IMR-90 (cell line): ENCODE measurements at regions not wholly inside any gene's neighbourhood (a gene's known extent, or its start where the extent isn't known, plus 50 kb on each side); places are given as distances from the start of the nearest gene placed in this dataset.

Experiments
- ATAC-seq: fragments of 200-7000 bp; cut with Tn5 transposase; 2 replicates; pipeline ENCODE4 v1.9.1; 2020; ENCODE audit warnings: low read depth, mild to moderate bottlenecking, moderate library complexity
- BruUV-seq: library from RNA; stranded (reverse); fragments of 400-500 nt; replicated peaks from 2 replicates; lab custom pipeline; 2021; lab: Mats Ljungman, UMichigan
- CTCF ChIA-PET: fragments of 300-600 bp; formaldehyde crosslinking; extraction: SDS; loops from one replicate; lab custom pipeline; 2021; ENCODE audit warnings: antibody characterized with exemption; lab: Yijun Ruan, JAX
- POLR2A ChIA-PET: fragments of 300-600 bp; sonication (Branson Sonifier 250); formaldehyde crosslinking; loops from one replicate; lab custom pipeline; 2022; ENCODE audit warnings: antibody characterized with exemption; ENCODE audit not compliant: unreplicated experiment; lab: Charles Lee
- DNase-seq: peaks from one replicate; pipeline ENCODE4 v3.0.0; 2013
- H2AFZ ChIP-seq: replicated peaks from 2 replicates; pipeline ENCODE3; 2013; ENCODE audit warnings: low read length, mild to moderate bottlenecking; ENCODE audit not compliant: poor library complexity
- H2AK5ac ChIP-seq: 2 replicates; pipeline ENCODE4 v1.6.1; 2013; ENCODE audit warnings: low read depth, low read length, inconsistent platforms
- H2AK9ac ChIP-seq: replicated peaks from 2 replicates; pipeline ENCODE3; 2013; ENCODE audit warnings: mild to moderate bottlenecking, low read depth, low read length, moderate library complexity; ENCODE audit not compliant: poor library complexity
- H2BK120ac ChIP-seq: 2 replicates; pipeline ENCODE4 v1.6.1; 2013; ENCODE audit warnings: low read depth, low read length, inconsistent platforms
- H2BK15ac ChIP-seq: 3 replicates; pipeline ENCODE4 v1.6.1; 2013; ENCODE audit warnings: low read depth, low read length, inconsistent platforms
- H2BK20ac ChIP-seq: 2 replicates; pipeline ENCODE4 v1.6.1; 2013; ENCODE audit warnings: low read depth, mild to moderate bottlenecking, inconsistent platforms, low read length, moderate library complexity
- H2BK5ac ChIP-seq: 2 replicates; pipeline ENCODE4 v1.6.1; 2013; ENCODE audit warnings: mild to moderate bottlenecking, low read depth, low read length, inconsistent platforms; ENCODE audit not compliant: poor library complexity, severe bottlenecking
- H3K14ac ChIP-seq: replicated peaks from 2 replicates; pipeline ENCODE4 v1.6.1; 2013; ENCODE audit warnings: low read depth, low read length, inconsistent platforms
- H3K18ac ChIP-seq: 2 replicates; pipeline ENCODE4 v1.6.1; 2013; ENCODE audit warnings: low read depth, low read length, control low read depth
- H3K23ac ChIP-seq: 2 replicates; pipeline ENCODE4 v1.6.1; 2013; ENCODE audit warnings: low read depth, low read length, inconsistent platforms
- H3K27ac ChIP-seq: 2 replicates; pipeline ENCODE4 v1.5.1; 2013; ENCODE audit warnings: mild to moderate bottlenecking, control low read depth, low read length; ENCODE audit not compliant: insufficient read depth
- H3K27me3 ChIP-seq: 2 replicates; pipeline ENCODE4 v1.6.1; 2013; ENCODE audit warnings: low read length; ENCODE audit not compliant: control insufficient read depth, insufficient read depth
- H3K36me3 ChIP-seq: 2 replicates; pipeline ENCODE4 v1.6.1; 2013; ENCODE audit warnings: low read length, mixed read lengths; ENCODE audit not compliant: control insufficient read depth, insufficient read depth
- H3K4ac ChIP-seq: 2 replicates; pipeline ENCODE4 v1.6.1; 2013; ENCODE audit warnings: low read depth, low read length, inconsistent platforms
- H3K4me1 ChIP-seq: 2 replicates; pipeline ENCODE4 v1.6.1; 2013; ENCODE audit warnings: low read length, mixed read lengths; ENCODE audit not compliant: control insufficient read depth, insufficient read depth
- H3K4me2 ChIP-seq: 2 replicates; pipeline ENCODE4 v1.6.1; 2013; ENCODE audit warnings: low read depth, mild to moderate bottlenecking, control low read depth, low read length, moderate library complexity
- H3K4me3 ChIP-seq: 2 replicates; pipeline ENCODE4 v1.5.1; 2013; ENCODE audit warnings: low read depth, mild to moderate bottlenecking, control low read depth, low read length, moderate library complexity; ENCODE audit not compliant: insufficient read depth
- H3K56ac ChIP-seq: 2 replicates; pipeline ENCODE4 v1.6.1; 2013; ENCODE audit warnings: low read length, inconsistent platforms; ENCODE audit not compliant: insufficient read depth; ENCODE audit errors: extremely low read depth
- H3K79me1 ChIP-seq, 2 experiments: 2 replicates each; pipeline ENCODE4 v1.6.1; 2013; ENCODE audit warnings: low read length in 2 of 2, inconsistent platforms in 1 of 2, low read depth in 1 of 2
- H3K9ac ChIP-seq: 2 replicates; pipeline ENCODE4 v1.6.1; 2013; ENCODE audit warnings: low read depth, low read length, control low read depth
- H3K9me1 ChIP-seq: 2 replicates; pipeline ENCODE4 v1.6.1; 2013; ENCODE audit warnings: low read length, inconsistent platforms; ENCODE audit not compliant: insufficient read depth
- H3K9me3 ChIP-seq: 2 replicates; pipeline ENCODE4 v1.6.1; 2013; ENCODE audit warnings: low read length; ENCODE audit not compliant: control insufficient read depth, insufficient read depth
- H4K20me1 ChIP-seq: 2 replicates; pipeline ENCODE4 v1.6.1; 2013; ENCODE audit warnings: low read length, inconsistent platforms; ENCODE audit not compliant: insufficient read depth
- H4K5ac ChIP-seq: 2 replicates; pipeline ENCODE4 v1.6.1; 2013; ENCODE audit warnings: mild to moderate bottlenecking, low read depth, low read length, control low read depth
- H4K8ac ChIP-seq, 2 experiments: 2 replicates each; pipeline ENCODE4 v1.6.1; 2013; ENCODE audit warnings: low read depth in 2 of 2, low read length in 2 of 2, control low read depth in 1 of 2, inconsistent platforms in 1 of 2
- H4K91ac ChIP-seq: 2 replicates; pipeline ENCODE4 v1.6.1; 2013; ENCODE audit warnings: low read depth, low read length, inconsistent platforms; ENCODE audit not compliant: insufficient read depth
- BHLHE40 ChIP-seq: fragments of 150-350 bp; IDR thresholded peaks from 2 replicates; pipeline ENCODE4 v1.6.1; 2016; ENCODE audit warnings: mild to moderate bottlenecking, low read depth, low read length
- CEBPB ChIP-seq: IDR thresholded peaks from 2 replicates; pipeline ENCODE4 v1.6.1; 2012; ENCODE audit warnings: low read depth, low read length, improper control_type of control experiment
- FOS ChIP-seq: fragments of 150-350 bp; IDR thresholded peaks from 2 replicates; pipeline ENCODE4 v1.6.1; 2016; ENCODE audit warnings: low read depth, low read length
- MAFK ChIP-seq: IDR thresholded peaks from 2 replicates; pipeline ENCODE4 v1.6.1; 2012; ENCODE audit warnings: low read depth, low read length, improper control_type of control experiment
- NFE2L2 ChIP-seq: fragments of 150-350 bp; IDR thresholded peaks from 2 replicates; pipeline ENCODE4 v1.6.1; 2016; ENCODE audit warnings: low read depth, mild to moderate bottlenecking, low read length
- SMC3 ChIP-seq: fragments of 150-350 bp; IDR thresholded peaks from 2 replicates; pipeline ENCODE4 v1.6.1; 2016; ENCODE audit warnings: low read depth, mild to moderate bottlenecking, antibody characterized with exemption, low read length, moderate library complexity
- dilution Hi-C: fragments of 300-500 bp; cut with HindIII; formaldehyde crosslinking; loops from one replicate; pipeline ENCODE4 v1.14.3; 2018; ENCODE audit warnings: low sequenced_read_pairs; ENCODE audit not compliant: unreplicated experiment
- in situ Hi-C: fragments of 300-500 bp; cut with MboI; formaldehyde crosslinking; loops from 3 replicates; pipeline ENCODE4 v1.14.3; 2019; ENCODE audit warnings: low sequenced_read_pairs, inconsistent platforms, mixed read lengths
- intact Hi-C: fragments of 100-400 bp; cut with micrococcal nuclease; formaldehyde crosslinking; loops from 2 replicates; pipeline ENCODE4 v1.10.0; 2022
- TF ChIP-seq, protein P1 (sequence below): fragments of 150-350 bp; IDR thresholded peaks from 2 replicates; pipeline ENCODE4 v1.6.1; 2017; ENCODE audit warnings: mild to moderate bottlenecking, antibody characterized with exemption, low read length, low read depth

DNA sequence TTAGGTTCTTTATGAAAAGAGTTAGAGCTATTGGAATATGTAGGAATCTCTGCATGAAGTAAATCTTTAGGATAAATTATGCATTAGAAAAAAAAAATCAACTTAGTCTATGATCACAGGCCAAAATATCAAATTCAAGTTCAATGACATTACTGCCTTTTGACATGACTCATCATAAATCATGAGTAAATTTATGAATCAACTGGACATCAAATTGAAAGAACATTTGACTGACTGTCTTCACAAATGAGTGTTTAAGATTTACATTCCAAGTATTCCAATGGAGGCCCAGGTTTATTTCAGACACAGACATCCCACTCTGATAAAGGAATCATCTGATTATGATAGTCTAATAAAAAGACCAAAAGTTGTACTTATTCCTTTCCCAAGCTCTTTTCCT is 192.8 kb upstream of the TTC14 start:
- CTCF ChIA-PET = no interaction called here
- no peak overlapping the region for H2BK15ac ChIP-seq
- TF ChIP-seq SMC3 (no peak), BHLHE40 (no peak), CEBPB (no peak), MAFK (peak; percentile 38; the same call in 1 of the 2 replicates), FOS (0 out of 2 replicates have a peak, but pooled peaks have one; percentile 14), NFE2L2 (peak; percentile 74)
- TF ChIP-seq, protein P1, sequence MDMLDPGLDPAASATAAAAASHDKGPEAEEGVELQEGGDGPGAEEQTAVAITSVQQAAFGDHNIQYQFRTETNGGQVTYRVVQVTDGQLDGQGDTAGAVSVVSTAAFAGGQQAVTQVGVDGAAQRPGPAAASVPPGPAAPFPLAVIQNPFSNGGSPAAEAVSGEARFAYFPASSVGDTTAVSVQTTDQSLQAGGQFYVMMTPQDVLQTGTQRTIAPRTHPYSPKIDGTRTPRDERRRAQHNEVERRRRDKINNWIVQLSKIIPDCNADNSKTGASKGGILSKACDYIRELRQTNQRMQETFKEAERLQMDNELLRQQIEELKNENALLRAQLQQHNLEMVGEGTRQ = no peak
- H3K79me1 ChIP-seq = no peaks in the 10 kb centered on the region
- no peak overlapping the region for H3K4ac ChIP-seq
- no peaks in the 10 kb centered on the region; the same call in 1 of the 2 replicates for H3K4me1 ChIP-seq
- H2AK9ac ChIP-seq = no peak overlapping the region
- H2BK120ac ChIP-seq = no peak overlapping the region
- no peak overlapping the region for H3K14ac ChIP-seq
- H2AFZ ChIP-seq = no peak overlapping the region
- no peaks in the 10 kb centered on the region for H3K27me3 ChIP-seq
- no peak overlapping the region for H4K8ac ChIP-seq
- H4K20me1 ChIP-seq = no peaks in the 10 kb centered on the region
- H4K91ac ChIP-seq = no peak overlapping the region
- no peak overlapping the region for H2AK5ac ChIP-seq
- no peak overlapping the region for H3K4me2 ChIP-seq
- no peak overlapping the region for H2BK20ac ChIP-seq
- H3K9me3 ChIP-seq = 0 out of 2 replicates have a peak, but pooled peaks cover 3% of the 10 kb centered on the region
- no peak overlapping the region for H3K9ac ChIP-seq
- in situ Hi-C loops (no loop called here), dilution Hi-C loops (no loop called here), intact Hi-C loops (no loop called here)
- H2BK5ac ChIP-seq = no peak overlapping the region
- H3K18ac ChIP-seq = no peak overlapping the region
- no TSS peak for BruUV-seq
- ATAC-seq (no peak), DNase-seq (no peak)
- no peak overlapping the region for H3K56ac ChIP-seq
- POLR2A ChIA-PET = no interaction called here
- no peaks in the 10 kb centered on the region for H3K36me3 ChIP-seq
- no peaks in the 10 kb centered on the region for H3K9me1 ChIP-seq
- no peak overlapping the region for H3K23ac ChIP-seq
- no peak overlapping the region for H3K4me3 ChIP-seq
- no peak overlapping the region for H4K5ac ChIP-seq
- H3K27ac ChIP-seq = no peak overlapping the region
